UCSD-AML1 (cell line): ENCODE measurements at regions not wholly inside any gene's neighbourhood (a gene's known extent, or its start where the extent isn't known, plus 50 kb on each side); places are given as distances from the start of the nearest gene placed in this dataset.

Source experiments
- DNase-seq: peaks from one replicate; lab custom pipeline; 2025; ENCODE audit not compliant: unreplicated experiment; lab: John Stamatoyannopoulos, UW

DNA sequence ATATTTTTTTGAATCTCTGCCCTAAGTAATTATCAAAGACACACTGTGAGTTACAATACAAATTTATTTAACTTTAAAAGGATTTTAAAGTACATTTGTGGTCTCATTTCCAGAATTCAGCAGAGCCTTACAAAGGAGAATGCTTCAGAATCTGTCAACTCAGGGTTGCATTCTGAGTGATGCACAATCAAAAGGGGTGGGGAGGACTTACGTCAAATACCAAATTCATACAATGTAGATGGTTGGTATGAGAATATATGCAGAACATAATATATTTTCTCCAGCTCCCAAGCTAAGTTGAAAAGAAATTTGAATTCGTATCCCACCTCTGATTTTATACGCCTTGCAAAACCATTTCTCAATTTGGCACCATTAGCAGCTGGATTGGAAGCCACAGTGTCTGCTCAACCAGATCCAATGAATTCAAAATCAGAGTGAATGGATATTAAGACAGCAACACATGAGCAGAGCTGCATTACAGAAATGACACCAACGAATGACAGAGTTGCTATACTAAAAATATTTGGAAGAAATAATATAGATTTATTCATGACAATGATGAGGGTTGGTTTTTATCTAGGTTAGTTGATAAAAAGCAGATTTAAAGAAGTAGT is 110.4 kb upstream of the CFAP20DC start:
- no peak for DNase-seq

GRCh38 chr3:59153648-59154047 is 103.8 kb upstream of the CFAP20DC start:
- no peak for DNase-seq

DNA sequence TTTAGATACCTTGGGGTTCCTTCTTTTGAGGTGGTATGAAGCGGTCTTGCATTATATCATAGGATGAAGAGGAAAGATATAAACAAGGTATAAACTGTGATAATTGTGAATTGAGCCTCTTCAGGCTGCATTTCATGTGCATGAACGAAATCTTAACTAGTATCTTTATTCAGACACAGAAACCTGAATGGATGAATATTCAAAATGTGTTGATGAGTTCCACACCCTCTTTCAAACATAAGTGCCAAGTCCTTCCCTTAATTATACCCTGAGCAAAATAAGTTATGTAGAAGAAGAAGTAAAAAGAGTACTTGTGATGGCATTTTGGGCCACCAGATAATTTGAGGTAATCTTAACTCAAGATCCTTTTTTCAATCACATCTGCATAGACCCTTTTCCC is 103.1 kb upstream of the CFAP20DC start:
- DNase-seq = no peak

- DNase-seq = no peak
Observed at GRCh38 chr3:59150039-59150438, 100.2 kb upstream of the CFAP20DC start.

DNA sequence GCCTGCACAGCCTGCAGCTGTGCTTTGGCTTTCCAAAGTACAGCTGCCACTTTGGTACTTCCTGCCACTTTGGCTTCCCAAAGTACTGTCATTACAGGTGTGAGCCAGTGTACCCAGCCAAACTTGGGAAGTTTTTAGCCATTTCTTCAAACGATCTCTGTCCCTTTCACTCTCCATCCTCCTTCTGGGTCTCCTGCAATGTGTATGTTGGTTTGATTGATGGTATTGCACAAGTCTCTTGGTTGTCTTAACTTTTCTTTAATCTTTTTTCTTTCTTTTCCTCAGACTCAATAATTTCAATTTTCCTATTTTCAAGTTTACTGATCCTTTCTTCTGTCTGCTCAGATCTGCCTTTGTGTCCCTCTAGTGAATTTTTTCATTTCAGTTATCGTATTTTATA is 99.3 kb upstream of the CFAP20DC start:
- no peak for DNase-seq

- no peak for DNase-seq
Observed at GRCh38 chr3:59143447-59143846, 93.6 kb upstream of the CFAP20DC start.

GRCh38 chr3:59142556-59142955 is 92.7 kb upstream of the CFAP20DC start:
- DNase-seq = no peak

- DNase-seq = no peak
Observed at GRCh38 chr3:59138966-59139365, 89.1 kb upstream of the CFAP20DC start.

DNA sequence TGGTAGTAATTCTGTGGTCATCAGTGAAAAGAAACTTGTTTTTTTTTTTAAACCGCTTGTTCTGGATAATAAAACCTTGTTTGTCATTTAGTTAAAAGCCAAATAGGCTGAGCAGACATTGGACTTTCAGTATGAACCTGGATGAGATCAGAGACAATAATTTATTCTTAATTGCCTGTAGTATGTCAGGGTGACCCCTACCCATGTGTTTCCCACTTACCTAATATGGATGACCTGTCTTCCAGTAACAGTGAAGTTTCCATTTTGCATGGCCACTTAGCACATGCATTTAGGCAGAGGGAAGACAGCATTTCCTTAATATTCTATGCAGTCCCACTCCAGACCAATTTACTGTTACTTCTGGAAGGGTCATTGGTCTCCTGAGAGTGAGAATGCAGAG is 87.6 kb upstream of the CFAP20DC start:
- no peak for DNase-seq

- no peak for DNase-seq
Observed at GRCh38 chr3:59136081-59136480, 86.3 kb upstream of the CFAP20DC start.

DNA sequence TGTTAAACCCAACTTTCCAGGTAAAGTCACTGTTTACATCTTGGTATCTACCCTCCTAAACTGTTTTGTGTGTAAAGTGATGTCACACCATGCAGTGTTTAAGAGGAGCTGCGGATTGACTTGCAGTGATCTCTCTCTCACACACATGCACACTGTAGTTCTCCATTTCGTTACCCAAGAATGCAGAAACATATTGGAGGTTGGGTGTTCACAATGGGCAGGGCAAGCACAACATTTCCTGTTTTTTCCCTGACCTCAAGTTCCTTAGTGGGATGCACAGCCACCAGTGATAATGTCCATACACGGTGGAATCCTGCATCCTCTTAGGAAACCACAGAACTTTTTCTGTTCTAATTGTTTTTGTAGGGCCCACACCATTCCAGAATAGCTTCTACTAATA is 85.3 kb upstream of the CFAP20DC start:
- DNase-seq = no peak

- no peak for DNase-seq
Observed at GRCh38 chr3:59133311-59133710, 83.5 kb upstream of the CFAP20DC start.

DNA sequence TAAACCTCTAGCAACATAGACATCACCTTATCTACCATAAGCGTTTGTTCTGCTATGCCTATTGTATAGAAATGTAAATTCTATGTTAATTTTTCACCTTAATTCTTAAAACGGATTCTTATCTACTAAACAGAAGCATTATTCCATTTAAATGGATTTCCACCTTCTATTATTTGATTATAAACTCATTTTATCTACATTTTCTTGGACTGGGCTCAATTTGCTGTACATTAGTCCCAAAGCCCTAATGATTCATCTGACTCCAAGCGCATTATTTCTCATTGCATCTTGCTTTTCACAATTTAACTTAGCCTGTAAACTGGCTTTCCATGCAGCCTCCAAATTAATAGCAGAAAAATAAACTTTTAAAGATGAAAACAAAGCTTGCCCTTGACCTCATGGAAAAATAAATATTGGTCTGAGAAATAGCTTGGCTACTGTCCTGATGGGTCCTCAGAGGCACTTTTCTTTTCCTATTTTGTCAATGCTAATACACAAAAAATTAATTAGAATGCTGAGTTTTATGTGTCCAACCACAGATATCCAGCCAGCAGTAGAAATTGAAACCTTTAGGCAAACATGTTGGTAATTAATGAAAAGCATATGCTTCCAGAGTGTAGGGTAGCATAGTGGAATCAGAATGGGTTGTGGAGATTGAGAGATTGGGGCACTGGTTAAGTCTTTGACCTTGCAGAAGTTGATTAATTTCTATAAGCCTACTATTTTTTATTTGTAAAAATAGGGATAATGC is 81.4 kb upstream of the CFAP20DC start:
- DNase-seq = no peak

- no peak for DNase-seq
Observed at GRCh38 chr3:59128685-59129084, 78.9 kb upstream of the CFAP20DC start.

GRCh38 chr3:59127071-59127470 is 77.2 kb upstream of the CFAP20DC start:
- DNase-seq = no peak

GRCh38 chr3:59126446-59126845 is 76.6 kb upstream of the CFAP20DC start:
- DNase-seq = no peak

DNA sequence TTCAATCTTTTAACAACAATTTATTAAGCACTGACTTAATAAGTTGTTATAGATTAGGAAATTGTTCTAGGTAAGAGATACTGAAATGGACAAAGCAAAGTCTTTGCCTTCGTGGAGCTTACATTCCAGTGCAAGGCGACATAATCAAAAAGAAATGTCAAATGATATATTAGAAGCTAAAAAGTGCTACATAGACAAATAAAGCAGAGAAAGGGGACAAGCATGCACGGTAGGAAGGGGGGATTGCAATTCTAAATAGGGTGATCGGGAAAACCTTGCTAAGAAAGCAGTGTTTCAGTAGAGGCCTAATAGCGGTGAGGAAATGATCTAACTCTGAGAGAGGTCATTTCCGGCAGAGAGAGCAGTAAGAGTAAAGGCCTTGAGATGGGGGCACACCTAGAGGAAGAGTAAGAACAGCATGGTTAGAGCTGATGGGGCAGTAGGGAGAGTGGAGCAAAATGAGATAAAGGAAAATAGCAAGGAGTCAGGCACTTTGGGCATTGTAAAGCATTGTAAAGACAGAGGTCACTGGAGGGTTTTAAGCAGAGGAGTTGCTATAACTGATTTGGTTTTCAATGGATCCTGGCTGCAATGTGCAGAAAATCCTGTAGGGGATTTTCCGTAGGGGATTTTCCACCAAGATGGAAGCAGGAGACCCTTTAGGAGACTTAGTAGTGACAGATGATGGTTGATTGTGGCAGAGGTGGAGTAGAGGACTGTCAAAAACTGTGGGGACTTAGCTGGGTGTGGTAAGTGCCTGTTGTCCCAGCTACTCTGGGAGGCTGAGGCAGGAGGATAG is 71.7 kb upstream of the CFAP20DC start:
- no peak for DNase-seq

DNA sequence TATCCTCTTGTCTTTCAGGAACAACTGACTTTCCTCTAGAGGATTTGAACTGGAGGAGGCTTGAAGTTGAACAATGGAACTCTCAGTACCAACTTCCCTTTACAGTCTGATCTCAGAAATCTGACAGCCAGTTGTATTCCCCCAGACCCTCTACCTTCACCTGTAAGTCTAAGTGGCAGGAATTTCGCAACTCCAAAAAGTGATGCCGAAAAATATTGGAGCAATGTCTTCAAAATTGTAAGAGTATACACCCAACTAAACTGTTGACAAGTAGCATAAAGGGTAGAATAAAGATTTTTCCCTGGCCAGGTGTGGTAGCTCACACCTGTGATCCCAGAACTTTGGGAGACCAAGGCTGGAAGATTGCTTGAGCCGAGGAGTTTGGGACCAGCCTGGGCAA is 69.1 kb upstream of the CFAP20DC start:
- DNase-seq = no peak

DNA sequence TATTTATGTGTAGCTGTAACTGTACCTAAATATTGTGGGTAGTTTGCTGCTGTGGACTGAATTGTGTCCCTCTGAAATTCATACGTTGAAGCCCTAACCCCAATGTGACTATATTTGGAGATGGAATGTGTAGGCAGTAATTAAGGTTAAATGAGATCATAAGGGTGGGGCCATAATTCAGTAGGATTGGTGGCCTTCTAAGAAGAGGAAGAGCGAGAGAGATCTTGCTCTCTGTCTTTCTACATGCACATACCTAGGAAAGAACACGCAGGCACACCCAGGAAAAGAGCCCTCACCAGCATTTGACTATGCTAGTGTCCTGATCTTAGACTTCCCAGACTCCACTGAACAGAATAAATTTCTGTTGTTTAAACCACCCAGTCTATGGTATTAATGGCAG is 67.6 kb upstream of the CFAP20DC start:
- DNase-seq = no peak

- no peak for DNase-seq
Observed at GRCh38 chr3:59116233-59116537, 66.4 kb upstream of the CFAP20DC start.

DNA sequence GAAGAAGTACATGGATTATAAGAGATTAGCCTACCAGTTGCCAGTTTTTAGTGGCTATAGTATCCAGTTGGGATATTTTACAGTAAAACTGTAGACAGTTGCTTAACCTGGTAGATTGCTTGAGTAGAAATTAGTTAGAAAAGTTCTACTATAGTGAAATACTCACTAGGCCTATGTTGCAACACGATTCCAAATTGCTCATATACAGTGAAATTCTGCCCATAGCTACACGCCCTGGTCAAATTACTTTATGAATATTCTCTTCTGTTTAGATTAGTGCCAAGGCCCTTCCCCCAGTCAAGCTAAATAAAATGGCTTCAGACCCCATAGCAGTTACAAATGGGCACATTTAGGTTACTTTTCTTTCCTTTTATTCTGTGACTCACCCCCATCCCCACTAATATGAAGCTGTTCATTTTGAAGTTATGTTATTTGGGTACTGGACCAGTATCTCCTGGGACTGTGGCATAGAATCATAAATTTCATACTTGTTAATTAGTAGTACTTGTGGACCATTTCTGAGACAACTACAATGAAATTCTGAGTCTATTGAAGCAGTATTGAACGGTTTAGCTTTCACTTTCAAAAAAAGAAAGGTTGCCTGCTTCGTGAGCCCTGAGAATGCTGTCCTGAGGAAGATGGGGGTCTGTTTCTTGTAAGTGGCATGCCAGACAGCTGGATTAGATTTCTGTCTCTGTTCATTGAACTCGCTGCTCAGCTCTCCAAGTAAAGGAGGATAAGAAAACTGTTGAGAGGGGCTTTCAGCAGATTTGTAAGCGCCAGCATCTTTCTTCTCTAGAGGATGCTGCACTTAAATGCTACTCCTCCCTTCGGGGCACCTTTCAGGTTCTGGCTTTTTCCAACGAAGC is 65.8 kb upstream of the CFAP20DC start:
- DNase-seq = no peak
